MCF 10A (cell line): ENCODE measurements at regions not wholly inside any gene's neighbourhood (a gene's known extent, or its start where the extent isn't known, plus 50 kb on each side); places are given as distances from the start of the nearest gene placed in this dataset.

Experiments used
- BruUV-seq: library from RNA; stranded (reverse); fragments of 400-500 nt; replicated peaks from 2 replicates; lab custom pipeline; 2021; lab: Mats Ljungman, UMichigan
- CTCF ChIA-PET: fragments of 300-600 bp; sonication (Branson Sonifier 250); formaldehyde crosslinking; extraction: SDS; loops from one replicate; lab custom pipeline; 2021; ENCODE audit warnings: antibody characterized with exemption, inconsistent platforms; lab: Yijun Ruan, JAX
- POLR2A ChIA-PET: fragments of 300-600, 350-650 bp; sonication (Branson Sonifier 250); formaldehyde crosslinking; extraction: SDS; loops from one replicate; lab custom pipeline; 2020; ENCODE audit warnings: antibody characterized with exemption, inconsistent platforms; lab: Yijun Ruan, JAX
- DNase-seq: peaks from one replicate; pipeline ENCODE4 v3.0.0-alpha.2; 2018; ENCODE audit not compliant: unreplicated experiment
- H3K27ac Mint-ChIP-seq: one replicate; pipeline ENCODE4 v1.8.0; 2022; ENCODE audit warnings: mild to moderate bottlenecking, low read depth, mixed read lengths; ENCODE audit not compliant: unreplicated experiment
- H3K27me3 Mint-ChIP-seq: one replicate; pipeline ENCODE4 v1.8.0; 2022; ENCODE audit warnings: mixed read lengths; ENCODE audit not compliant: insufficient read depth, unreplicated experiment
- H3K36me3 Mint-ChIP-seq: one replicate; pipeline ENCODE4 v1.8.0; 2022; ENCODE audit warnings: mild to moderate bottlenecking, moderate library complexity, mixed read lengths; ENCODE audit not compliant: insufficient read depth, unreplicated experiment
- H3K4me1 Mint-ChIP-seq: one replicate; pipeline ENCODE4 v1.8.0; 2022; ENCODE audit warnings: mixed read lengths; ENCODE audit not compliant: insufficient read depth, unreplicated experiment
- H3K4me3 Mint-ChIP-seq: one replicate; pipeline ENCODE4 v1.8.0; 2022; ENCODE audit warnings: mild to moderate bottlenecking, moderate library complexity, mixed read lengths; ENCODE audit not compliant: unreplicated experiment
- H3K9me3 Mint-ChIP-seq: one replicate; pipeline ENCODE4 v1.8.0; 2022; ENCODE audit warnings: mixed read lengths; ENCODE audit not compliant: unreplicated experiment
- CTCF ChIP-seq: fragments of 200-600 bp; IDR thresholded peaks from one replicate; pipeline ENCODE4 v1.8.0; 2022; ENCODE audit warnings: antibody characterized with exemption, mild to moderate bottlenecking; ENCODE audit not compliant: unreplicated experiment
- intact Hi-C: fragments of 100-400 bp; cut with micrococcal nuclease; formaldehyde crosslinking; loops from 2 replicates; pipeline ENCODE4 v1.14.1; 2022

DNA sequence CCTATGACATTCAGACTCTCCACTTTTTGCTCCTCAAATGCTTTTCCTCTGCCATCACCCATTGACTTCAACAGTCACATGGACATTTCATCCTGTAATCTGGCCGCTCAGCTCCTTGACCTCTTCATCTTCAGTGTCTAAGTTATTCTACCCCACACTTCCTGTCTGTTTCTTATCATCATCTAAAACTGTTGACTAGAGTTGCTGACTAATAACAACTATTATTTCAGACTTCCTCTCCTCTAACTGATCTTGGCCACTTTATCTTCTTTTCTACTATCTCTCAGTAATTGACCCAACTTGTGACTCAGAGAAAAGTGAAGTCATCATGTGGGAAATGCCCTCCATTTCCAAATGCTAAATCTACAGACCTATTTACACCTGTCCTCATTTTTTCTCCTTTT is 254.7 kb upstream of the TRPC7 start:
- H3K4me1 Mint-ChIP-seq: no peaks in the 10 kb centered on the region
- H3K9me3 Mint-ChIP-seq: no peaks in the 10 kb centered on the region
- H3K27ac Mint-ChIP-seq: no peak overlapping the region
- BruUV-seq: no TSS peak
- H3K36me3 Mint-ChIP-seq: no peaks in the 10 kb centered on the region
- H3K4me3 Mint-ChIP-seq: no peak overlapping the region
- peaks cover 10% of the 10 kb centered on the region for H3K27me3 Mint-ChIP-seq
- ChIA-PET CTCF (interaction anchor here (0.5 to 0.8 kb wide), 2 partner anchors 18 to 119 kb away, joined by 3 read pairs; no protein-coding TSS in a partner anchor), POLR2A (interaction anchor here (0.6 kb wide), 1 partner anchor 59 kb away, joined by 3 read pairs; no protein-coding TSS in a partner anchor)
- DNase-seq: no peak
- intact Hi-C loops: no loop called here
- TF ChIP-seq CTCF: no peak

- no TSS peak for BruUV-seq
- ChIA-PET CTCF (interaction anchor here (0.5 to 0.8 kb wide), 2 partner anchors 18 to 119 kb away, joined by 3 read pairs; no protein-coding TSS in a partner anchor), POLR2A (interaction anchor here (0.8 kb wide), 1 partner anchor 29 kb away, joined by 4 read pairs; no protein-coding TSS in a partner anchor)
- no peak for TF ChIP-seq CTCF
- Mint-ChIP-seq H3K36me3 (no peaks in the 10 kb centered on the region), H3K27ac (no peak overlapping the region), H3K9me3 (no peaks in the 10 kb centered on the region), H3K4me3 (no peak overlapping the region), H3K4me1 (no peaks in the 10 kb centered on the region), H3K27me3 (peaks cover 10% of the 10 kb centered on the region)
- intact Hi-C loops: no loop called here
- DNase-seq: no peak
These were observed 254.2 kb upstream of the TRPC7 start for GRCh38 chr5:136619556-136619955.

DNA sequence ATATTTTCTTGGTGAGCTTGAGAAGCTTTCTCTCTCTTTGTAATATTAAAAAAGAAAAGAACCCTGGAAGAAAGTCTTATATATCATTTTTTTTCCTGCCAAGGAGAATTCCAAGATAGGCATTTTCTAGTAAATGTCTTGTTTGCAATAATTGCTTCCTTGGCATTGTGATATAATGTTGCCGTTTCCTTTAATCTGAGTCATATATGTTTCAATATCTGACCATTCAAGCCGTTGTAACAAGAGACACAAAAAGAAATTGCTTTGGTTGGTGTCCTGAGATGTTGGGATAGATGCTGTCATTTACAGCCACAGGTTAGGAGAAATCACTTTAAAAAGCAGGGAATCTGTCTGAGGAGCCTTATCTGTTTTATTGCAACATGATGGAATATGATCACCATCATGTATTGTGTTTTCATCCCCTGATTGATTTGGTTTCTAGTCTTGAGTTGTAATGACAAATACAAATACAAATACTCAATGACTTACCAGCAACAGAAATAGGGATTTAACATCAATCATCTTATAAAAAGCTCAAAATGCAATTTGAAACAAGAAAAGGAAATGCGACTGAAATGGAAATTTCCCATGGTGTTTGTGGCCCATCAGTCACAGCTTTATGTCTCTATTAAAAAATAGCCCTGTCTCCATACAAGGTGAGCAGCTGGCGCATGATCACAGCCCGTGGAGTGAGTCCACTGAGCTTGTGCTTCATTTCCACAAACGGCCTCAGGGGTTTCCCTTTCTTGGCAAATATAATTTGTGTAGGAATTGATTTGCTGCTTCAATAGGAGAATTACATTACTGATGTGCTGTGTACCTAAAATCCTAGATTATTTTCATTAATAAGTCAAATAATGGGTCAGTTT is 250.1 kb upstream of the TRPC7 start:
- CTCF ChIA-PET: interaction anchor here (1.0 kb wide), 1 partner anchor 155 kb away, joined by 3 read pairs; no protein-coding TSS in a partner anchor

More for the DNA sequence above, 250.1 kb upstream of the TRPC7 start:
- Mint-ChIP-seq H3K27ac (no peak overlapping the region), H3K9me3 (no peaks in the 10 kb centered on the region), H3K27me3 (peaks cover 10% of the 10 kb centered on the region), H3K36me3 (no peaks in the 10 kb centered on the region), H3K4me3 (no peak overlapping the region), H3K4me1 (no peaks in the 10 kb centered on the region)
- no TSS peak for BruUV-seq
- DNase-seq: no peak
- POLR2A ChIA-PET: no interaction called here
- TF ChIP-seq CTCF: no peak
- intact Hi-C loops: no loop called here
